ENCODE measurements at regions not wholly inside any gene's neighbourhood (a gene's known extent, or its start where the extent isn't known, plus 50 kb on each side); places are given as distances from the start of the nearest gene placed in this dataset.

DNA sequence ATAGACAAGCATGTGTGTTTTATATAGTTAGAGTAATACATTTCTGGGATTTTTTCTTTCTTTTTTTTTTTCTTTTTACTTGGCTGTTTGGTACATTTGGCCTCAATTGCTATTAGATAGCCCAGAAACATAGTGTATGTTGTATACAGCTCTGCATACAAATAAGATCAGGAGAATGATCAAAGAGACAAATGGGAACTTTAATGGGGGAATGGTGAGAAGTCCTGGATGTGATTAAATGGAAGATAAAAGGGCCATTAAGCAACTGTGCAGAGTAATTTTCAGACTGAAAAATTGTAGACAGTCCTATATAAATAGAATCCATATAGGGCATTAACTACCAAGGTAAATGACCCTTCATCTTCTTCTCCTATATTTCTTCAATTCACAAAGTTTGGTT, 575.6 kb downstream of the EBF1 start:
- DNase-seq (ENCODE audit: low read depth): no peak
- no peak overlapping the region for H3K4me3 ChIP-seq (ENCODE audit: low read depth, low read length)
- TF ChIP-seq CTCF (IDR thresholded peaks at IDR 0.05; ENCODE audit: low read depth, low read length, missing control alignments): no peak

GRCh38 chr5:158522776-158523175, 576.9 kb downstream of the EBF1 start:
- H3K4me3 ChIP-seq (ENCODE audit: low read depth, low read length): no peak overlapping the region
- no peak for TF ChIP-seq CTCF (IDR thresholded peaks at IDR 0.05; ENCODE audit: low read depth, low read length, missing control alignments)
- DNase-seq (ENCODE audit: low read depth): no peak

GRCh38 chr5:158521995-158522394, 577.7 kb downstream of the EBF1 start:
- no peak for DNase-seq (ENCODE audit: low read depth)
- no peak overlapping the region for H3K4me3 ChIP-seq (ENCODE audit: low read depth, low read length)
- no peak for TF ChIP-seq CTCF (IDR thresholded peaks at IDR 0.05; ENCODE audit: low read depth, low read length, missing control alignments)

- TF ChIP-seq CTCF (IDR thresholded peaks at IDR 0.05; ENCODE audit: low read depth, low read length, missing control alignments): no peak
- no peak overlapping the region for H3K4me3 ChIP-seq (ENCODE audit: low read depth, low read length)
- DNase-seq (ENCODE audit: low read depth): no peak
These were observed 580.2 kb downstream of the EBF1 start for GRCh38 chr5:158519433-158520021.

DNA sequence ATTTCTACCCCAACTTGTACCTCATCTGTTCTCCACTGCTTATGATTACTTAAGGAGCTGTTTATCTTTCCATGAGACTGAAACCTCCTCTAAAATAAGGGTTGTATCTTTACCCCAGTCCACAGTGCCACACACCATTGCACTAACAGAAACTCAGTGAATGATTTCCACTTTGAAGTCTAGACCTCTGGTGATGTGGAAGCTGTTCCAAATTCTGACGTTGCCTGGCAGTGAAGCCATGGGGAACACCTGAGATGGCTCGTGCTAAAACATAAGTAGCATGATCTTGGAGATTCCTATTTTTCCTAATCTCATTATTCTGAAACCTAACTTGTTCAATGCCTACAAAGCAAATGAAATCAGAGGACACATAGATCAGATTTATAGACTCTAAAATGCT, 583.2 kb downstream of the EBF1 start:
- no peak overlapping the region for H3K4me3 ChIP-seq (ENCODE audit: low read depth, low read length)
- no peak for TF ChIP-seq CTCF (IDR thresholded peaks at IDR 0.05; ENCODE audit: low read depth, low read length, missing control alignments)
- no peak for DNase-seq (ENCODE audit: low read depth)

DNA sequence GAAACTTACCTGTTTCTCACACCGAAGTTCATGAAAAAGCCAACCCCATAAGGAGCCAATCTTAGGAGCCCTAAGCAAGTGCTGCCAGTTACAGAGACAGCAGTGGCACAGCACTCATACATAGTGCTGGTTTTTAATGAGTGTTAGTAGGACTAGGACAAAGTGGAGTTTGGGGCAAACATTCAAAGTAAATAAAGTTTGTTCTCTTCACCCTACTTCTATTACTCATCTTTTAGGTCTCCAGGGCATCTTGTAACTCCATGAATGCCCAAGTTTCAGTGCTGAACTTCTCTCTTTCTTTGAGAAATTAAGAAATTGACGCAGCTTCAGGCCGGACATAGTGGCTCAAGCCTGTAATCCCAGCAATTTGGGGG, 584.7 kb downstream of the EBF1 start:
- TF ChIP-seq CTCF (IDR thresholded peaks at IDR 0.05; ENCODE audit: low read depth, low read length, missing control alignments): no peak
- no peak overlapping the region for H3K4me3 ChIP-seq (ENCODE audit: low read depth, low read length)
- DNase-seq (ENCODE audit: low read depth): no peak

- DNase-seq (ENCODE audit: low read depth): no peak
- no peak overlapping the region for H3K4me3 ChIP-seq (ENCODE audit: low read depth, low read length)
- TF ChIP-seq CTCF (IDR thresholded peaks at IDR 0.05; ENCODE audit: low read depth, low read length, missing control alignments): no peak
These were observed 585.3 kb downstream of the EBF1 start for GRCh38 chr5:158514319-158514985.

All from GM12864 (cell line).